Nephron progenitor cell (in vitro differentiated cells): ENCODE measurements at regions not wholly inside any gene's neighbourhood (a gene's known extent, or its start where the extent isn't known, plus 50 kb on each side); places are given as distances from the start of the nearest gene placed in this dataset.

Source experiments
- DNase-seq: peaks from one replicate; pipeline ENCODE4 v3.0.0; 2021
- H3K27ac Mint-ChIP-seq: 2 replicates; pipeline ENCODE4 v1.8.0; 2021; ENCODE audit warnings: mild to moderate bottlenecking, moderate library complexity, mixed read lengths
- H3K27me3 Mint-ChIP-seq: 2 replicates; pipeline ENCODE4 v1.8.0; 2021; ENCODE audit warnings: mild to moderate bottlenecking, low read depth, mixed read lengths; ENCODE audit not compliant: poor library complexity
- H3K36me3 Mint-ChIP-seq: 2 replicates; pipeline ENCODE4 v1.8.0; 2021; ENCODE audit warnings: low read depth, mixed read lengths
- H3K4me1 Mint-ChIP-seq: 2 replicates; pipeline ENCODE4 v1.8.0; 2021; ENCODE audit warnings: mixed read lengths
- H3K4me3 Mint-ChIP-seq: 2 replicates; pipeline ENCODE4 v1.8.0; 2021; ENCODE audit warnings: mild to moderate bottlenecking, moderate library complexity, mixed read lengths
- H3K9me3 Mint-ChIP-seq: 2 replicates; pipeline ENCODE4 v1.8.0; 2021; ENCODE audit warnings: mild to moderate bottlenecking, moderate library complexity, mixed read lengths
- TF ChIP-seq, protein P1 (sequence below): fragments of 200-600 bp; sonication (generic); IDR thresholded peaks from 2 replicates; pipeline ENCODE4 v1.5.0; 2021; ENCODE audit warnings: antibody characterized with exemption

DNA sequence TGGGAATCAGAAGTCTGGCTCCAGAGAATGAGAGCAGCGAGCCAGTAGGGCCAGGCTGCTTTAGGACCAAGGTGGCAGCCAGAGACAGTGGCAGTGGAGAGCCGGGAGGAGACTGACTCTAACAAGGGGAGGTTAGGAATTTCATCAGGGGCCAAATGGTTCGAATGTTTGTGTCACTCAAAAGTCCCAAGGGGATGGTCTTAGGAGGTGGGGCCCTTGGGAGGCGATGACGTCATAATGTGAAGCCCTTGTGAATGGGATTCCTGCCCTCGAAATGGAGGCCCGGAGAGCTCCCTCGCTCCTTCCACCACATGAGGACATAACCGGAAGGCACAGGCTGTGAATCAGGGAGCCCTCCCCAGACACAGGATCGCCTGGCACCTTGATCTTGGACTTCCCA lies 299.7 kb downstream of the QKI start:
- DNase-seq: no peak
- H3K4me3 Mint-ChIP-seq: no peak overlapping the region
- H3K9me3 Mint-ChIP-seq: no peaks in the 10 kb centered on the region
- H3K4me1 Mint-ChIP-seq: peaks cover 13% of the 10 kb centered on the region
- peaks cover 10% of the 10 kb centered on the region for H3K27me3 Mint-ChIP-seq
- TF ChIP-seq, protein P1, sequence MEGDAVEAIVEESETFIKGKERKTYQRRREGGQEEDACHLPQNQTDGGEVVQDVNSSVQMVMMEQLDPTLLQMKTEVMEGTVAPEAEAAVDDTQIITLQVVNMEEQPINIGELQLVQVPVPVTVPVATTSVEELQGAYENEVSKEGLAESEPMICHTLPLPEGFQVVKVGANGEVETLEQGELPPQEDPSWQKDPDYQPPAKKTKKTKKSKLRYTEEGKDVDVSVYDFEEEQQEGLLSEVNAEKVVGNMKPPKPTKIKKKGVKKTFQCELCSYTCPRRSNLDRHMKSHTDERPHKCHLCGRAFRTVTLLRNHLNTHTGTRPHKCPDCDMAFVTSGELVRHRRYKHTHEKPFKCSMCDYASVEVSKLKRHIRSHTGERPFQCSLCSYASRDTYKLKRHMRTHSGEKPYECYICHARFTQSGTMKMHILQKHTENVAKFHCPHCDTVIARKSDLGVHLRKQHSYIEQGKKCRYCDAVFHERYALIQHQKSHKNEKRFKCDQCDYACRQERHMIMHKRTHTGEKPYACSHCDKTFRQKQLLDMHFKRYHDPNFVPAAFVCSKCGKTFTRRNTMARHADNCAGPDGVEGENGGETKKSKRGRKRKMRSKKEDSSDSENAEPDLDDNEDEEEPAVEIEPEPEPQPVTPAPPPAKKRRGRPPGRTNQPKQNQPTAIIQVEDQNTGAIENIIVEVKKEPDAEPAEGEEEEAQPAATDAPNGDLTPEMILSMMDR: no peak
- no peak overlapping the region for H3K27ac Mint-ChIP-seq
- H3K36me3 Mint-ChIP-seq: no peaks in the 10 kb centered on the region

DNA sequence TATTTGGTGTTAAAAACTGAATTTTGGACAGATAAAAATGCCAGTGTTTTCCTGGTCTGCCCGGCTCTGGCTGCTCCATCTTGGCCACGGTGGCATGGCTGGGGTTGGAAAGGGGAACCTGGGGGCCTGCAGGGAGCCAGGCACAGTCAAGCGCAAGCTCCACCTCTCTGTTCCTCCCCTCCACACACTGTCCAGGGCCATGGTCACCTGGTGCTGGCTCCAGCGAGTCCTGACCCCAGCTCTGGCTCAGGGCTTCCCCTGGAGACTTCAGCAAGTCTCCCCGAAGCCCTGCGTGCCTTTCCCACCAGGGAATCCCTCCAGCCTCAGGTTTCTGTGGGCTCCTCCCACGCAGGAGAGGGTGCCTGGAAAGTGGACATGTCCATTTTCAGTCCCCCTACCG lies 298.5 kb downstream of the QKI start:
- H3K27ac Mint-ChIP-seq: no peak overlapping the region
- no peak for DNase-seq
- H3K27me3 Mint-ChIP-seq: peaks cover 8% of the 10 kb centered on the region
- no peak overlapping the region for H3K4me3 Mint-ChIP-seq
- no peaks in the 10 kb centered on the region for H3K9me3 Mint-ChIP-seq
- TF ChIP-seq, protein P1: no peak
- peaks cover 20% of the 10 kb centered on the region for H3K4me1 Mint-ChIP-seq
- no peaks in the 10 kb centered on the region for H3K36me3 Mint-ChIP-seq

DNA sequence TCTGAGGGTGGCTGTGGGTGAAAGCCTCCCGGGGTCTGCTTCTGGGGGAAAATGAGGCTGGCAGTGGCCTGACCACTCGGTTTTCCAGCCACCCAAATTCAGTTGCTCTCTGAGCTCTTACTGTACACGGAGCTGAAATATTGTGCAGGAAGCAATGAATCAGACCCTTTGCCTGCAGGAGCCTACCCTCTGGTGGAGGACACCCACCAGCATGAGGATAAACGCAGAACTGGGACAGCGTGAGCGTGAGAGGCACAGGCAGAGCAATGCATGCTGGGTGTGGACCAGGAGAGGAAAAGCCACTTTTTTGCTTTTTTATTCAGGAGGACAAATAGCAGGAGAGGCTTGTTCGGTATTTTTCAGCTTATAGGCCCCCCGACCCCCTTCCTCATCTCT lies 298.0 kb downstream of the QKI start:
- H3K27me3 Mint-ChIP-seq: peaks cover 8% of the 10 kb centered on the region

DNA sequence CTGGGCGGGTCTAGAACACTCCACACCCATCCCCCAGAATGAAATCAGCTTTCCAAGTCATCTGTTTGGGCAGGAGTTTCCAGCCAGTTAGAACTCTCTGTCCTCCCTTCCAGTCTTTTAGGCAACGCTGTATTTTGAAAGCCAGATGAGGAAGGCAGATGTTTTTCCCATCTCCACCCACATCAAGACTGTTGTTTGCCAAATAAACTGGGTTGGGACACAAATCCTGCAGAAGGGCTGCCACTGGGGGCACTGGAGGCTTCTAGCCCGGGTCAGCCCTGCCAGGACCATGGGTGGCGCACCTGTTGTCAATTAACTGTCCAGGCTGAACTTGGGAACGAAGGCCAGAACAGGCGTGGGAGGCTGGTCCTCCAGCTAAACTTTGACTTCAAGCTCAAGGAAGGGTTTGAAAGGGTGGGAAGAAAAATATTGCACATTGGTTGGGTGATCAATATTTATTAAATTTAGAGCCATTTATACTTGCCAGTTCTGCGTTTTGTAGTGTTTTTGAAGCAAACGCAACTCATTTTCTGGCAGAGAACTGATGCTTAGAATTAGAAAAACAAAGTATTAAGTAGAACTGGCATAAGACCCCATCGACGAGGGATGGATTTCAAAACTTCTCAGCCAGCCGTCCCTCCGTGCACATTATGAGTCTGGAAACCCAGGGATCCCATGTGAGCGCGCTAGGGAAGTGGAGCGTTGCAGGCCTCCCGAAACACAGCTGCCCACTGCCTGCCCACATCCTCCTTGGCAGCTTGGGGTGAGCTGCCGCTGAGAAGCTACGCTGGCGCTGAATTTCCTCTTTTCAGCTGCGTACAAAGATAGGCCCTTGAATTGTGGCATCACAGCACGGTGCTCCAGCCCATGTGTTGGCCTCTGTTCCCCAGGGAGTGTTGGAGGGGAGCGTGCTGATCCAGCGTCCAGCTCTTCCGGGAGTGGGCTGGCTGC lies 297.4 kb downstream of the QKI start:
- TF ChIP-seq, protein P1: no peak
- Mint-ChIP-seq H3K27ac (no peak overlapping the region), H3K4me3 (no peak overlapping the region), H3K27me3 (peaks cover 8% of the 10 kb centered on the region), H3K4me1 (peaks cover 20% of the 10 kb centered on the region), H3K36me3 (no peaks in the 10 kb centered on the region), H3K9me3 (no peaks in the 10 kb centered on the region)
- no peak for DNase-seq

More for the DNA sequence above, 298.0 kb downstream of the QKI start:
- no peaks in the 10 kb centered on the region for H3K9me3 Mint-ChIP-seq
- H3K4me1 Mint-ChIP-seq: peaks cover 21% of the 10 kb centered on the region
- TF ChIP-seq, protein P1: no peak
- no peak overlapping the region for H3K4me3 Mint-ChIP-seq
- H3K27ac Mint-ChIP-seq: no peak overlapping the region
- no peak for DNase-seq
- H3K36me3 Mint-ChIP-seq: no peaks in the 10 kb centered on the region

DNA sequence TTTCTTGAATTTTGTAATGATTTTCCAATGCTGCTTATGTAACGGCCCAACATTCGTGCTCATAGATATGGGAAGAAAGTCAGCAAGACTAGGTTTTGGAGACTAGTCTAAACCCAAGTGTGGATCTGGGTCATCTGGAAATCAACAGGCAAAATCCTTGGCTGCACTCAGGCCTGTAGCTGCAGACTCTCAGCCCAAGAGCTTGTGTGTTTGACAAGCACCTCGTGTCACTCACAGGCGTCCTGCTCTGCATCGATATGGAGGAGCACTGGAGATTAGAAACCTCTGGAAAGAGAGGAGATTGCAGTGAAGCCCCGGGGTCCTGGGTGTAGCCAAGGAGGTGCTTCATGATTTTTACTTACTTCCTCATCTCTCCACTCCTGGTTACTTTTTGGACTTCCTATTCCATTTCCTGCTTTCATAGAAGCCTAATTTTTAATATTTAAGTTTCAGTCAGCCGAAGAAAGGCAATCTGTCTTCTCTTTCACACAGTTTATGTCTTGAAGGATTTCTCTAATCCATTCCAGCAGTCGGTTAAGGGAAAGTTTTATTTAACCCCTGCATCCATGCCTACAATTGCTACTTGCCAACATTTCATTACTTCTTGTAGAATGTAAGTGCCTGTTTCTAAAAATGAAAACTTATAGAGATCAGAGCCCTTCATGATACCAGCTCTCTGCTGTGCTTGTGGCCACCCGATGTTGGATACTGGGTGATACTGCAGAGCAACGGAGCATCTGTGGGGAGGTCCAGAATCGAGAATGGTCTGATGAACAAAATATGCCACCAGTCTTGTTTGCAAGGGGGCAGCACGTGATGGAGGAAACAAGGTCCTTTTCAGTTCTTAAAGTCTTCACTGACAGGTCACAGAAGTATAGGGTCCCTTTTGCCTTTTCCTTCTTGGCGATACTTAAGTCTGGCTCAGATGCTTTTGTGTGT lies 296.3 kb downstream of the QKI start:
- Mint-ChIP-seq H3K4me3 (no peak overlapping the region), H3K9me3 (no peaks in the 10 kb centered on the region), H3K36me3 (no peaks in the 10 kb centered on the region), H3K27ac (no peak overlapping the region), H3K27me3 (peaks cover 8% of the 10 kb centered on the region), H3K4me1 (peaks cover 20% of the 10 kb centered on the region)
- TF ChIP-seq, protein P1: no peak
- DNase-seq: no peak
